HEK293 (cell line): ENCODE measurements at regions not wholly inside any gene's neighbourhood (a gene's known extent, or its start where the extent isn't known, plus 50 kb on each side); places are given as distances from the start of the nearest gene placed in this dataset.
A peak's percentile ranks its signal among the peaks of the same experiment; 100 is the strongest.

ENCODE experiments used
- CTCF ChIA-PET: fragments of 350-600 bp; formaldehyde crosslinking; extraction: SDS; loops from one replicate; lab custom pipeline; 2021; ENCODE audit warnings: antibody characterized with exemption; lab: Yijun Ruan, JAX
- POLR2A ChIA-PET: fragments of 300-600 bp; formaldehyde crosslinking; extraction: SDS; loops from one replicate; lab custom pipeline; 2020; ENCODE audit warnings: antibody characterized with exemption, inconsistent platforms; lab: Yijun Ruan, JAX
- H3K27ac ChIP-seq: fragments of 200-500 bp; sonication (Bioruptor generic); 2 replicates; pipeline ENCODE4 v1.5.1; 2014; ENCODE audit warnings: low read depth, low read length, control low read depth, inconsistent platforms; ENCODE audit errors: extremely low read depth
- H3K36me3 ChIP-seq, 2 experiments: fragments of 200-500 bp in 1 of 2; sonication (Bioruptor generic) in 1 of 2; 1 replicate in 1 of 2; 2 replicates in 1 of 2; pipeline ENCODE4 v1.5.1; 2014 to 2017; ENCODE audit warnings: inconsistent platforms in 2 of 2, low read length in 2 of 2; ENCODE audit not compliant: control insufficient read depth in 2 of 2, insufficient read depth in 1 of 2
- H3K4me1 ChIP-seq: fragments of 200-500 bp; sonication (Bioruptor generic); 2 replicates; pipeline ENCODE4 v1.5.1; 2014; ENCODE audit warnings: mild to moderate bottlenecking, low read length, inconsistent platforms; ENCODE audit not compliant: control insufficient read depth, insufficient read depth
- H3K4me3 ChIP-seq: 2 replicates; pipeline ENCODE4 v1.5.1; 2011; ENCODE audit warnings: low read depth, mild to moderate bottlenecking, control low read depth, low read length, moderate library complexity
- H3K9me3 ChIP-seq: fragments of 200-500 bp; sonication (Bioruptor generic); 2 replicates; pipeline ENCODE4 v1.5.1; 2014; ENCODE audit warnings: low read depth, low read length, inconsistent platforms; ENCODE audit not compliant: control insufficient read depth, insufficient read depth
- GLI2 ChIP-seq: fragments of 450-650 bp; formaldehyde crosslinking; IDR thresholded peaks from 2 replicates; pipeline ENCODE4; 2017; ENCODE audit warnings: missing biosample characterization, missing genetic modification characterization, low read depth, borderline replicate concordance
- MZF1 ChIP-seq: fragments of 450-650 bp; formaldehyde crosslinking; IDR thresholded peaks from 2 replicates; pipeline ENCODE4 v1.5.1; 2017; ENCODE audit warnings: missing biosample characterization, missing genetic modification characterization, borderline replicate concordance
- REPIN1 ChIP-seq: fragments of 450-650 bp; formaldehyde crosslinking; IDR thresholded peaks from 2 replicates; pipeline ENCODE4 v1.5.1; 2017; ENCODE audit warnings: missing biosample characterization, missing genetic modification characterization, low read depth
- ZNF112 ChIP-seq: fragments of 450-650 bp; formaldehyde crosslinking; IDR thresholded peaks from 2 replicates; pipeline ENCODE4 v1.5.0; 2017; ENCODE audit warnings: missing biosample characterization, missing genetic modification characterization
- ZNF133 ChIP-seq: fragments of 450-650 bp; formaldehyde crosslinking; IDR thresholded peaks from 2 replicates; pipeline ENCODE4 v1.5.1; 2016; ENCODE audit warnings: missing biosample characterization, missing genetic modification characterization
- ZNF140 ChIP-seq: fragments of 450-650 bp; formaldehyde crosslinking; IDR thresholded peaks from 2 replicates; pipeline ENCODE4 v1.5.1; 2016; ENCODE audit warnings: missing biosample characterization, missing genetic modification characterization
- ZNF16 ChIP-seq: fragments of 450-650 bp; formaldehyde crosslinking; IDR thresholded peaks from 2 replicates; pipeline ENCODE4 v1.5.1; 2016; ENCODE audit warnings: low read depth, missing biosample characterization, missing genetic modification characterization
- ZNF239 ChIP-seq: fragments of 450-650 bp; formaldehyde crosslinking; IDR thresholded peaks from 2 replicates; pipeline ENCODE4 v1.5.1; 2016; ENCODE audit warnings: missing biosample characterization, missing genetic modification characterization
- ZNF274 ChIP-seq, 2 experiments: fragments of 200-500 bp in 1 of 2; fragments of 450-650 bp in 1 of 2; sonication (Bioruptor generic) in 1 of 2; formaldehyde crosslinking in 1 of 2; IDR thresholded peaks; 2 replicates each; pipeline versions ENCODE4 v1.5.1 to v1.6.1; 2014 to 2016; ENCODE audit warnings: borderline replicate concordance in 1 of 2, inconsistent platforms in 1 of 2, low read length in 1 of 2, missing biosample characterization in 1 of 2, missing genetic modification characterization in 1 of 2
- ZNF354C ChIP-seq: fragments of 450-650 bp; formaldehyde crosslinking; IDR thresholded peaks from 2 replicates; pipeline ENCODE4 v1.5.1; 2016; ENCODE audit warnings: missing biosample characterization, missing genetic modification characterization, low read depth, borderline replicate concordance
- ZNF423 ChIP-seq: fragments of 450-650 bp; formaldehyde crosslinking; IDR thresholded peaks from 2 replicates; pipeline ENCODE4 v1.5.1; 2016; ENCODE audit warnings: missing biosample characterization, missing genetic modification characterization
- ZNF426 ChIP-seq: fragments of 450-650 bp; formaldehyde crosslinking; IDR thresholded peaks from 2 replicates; pipeline ENCODE4 v1.5.1; 2017; ENCODE audit warnings: missing biosample characterization, missing genetic modification characterization, mild to moderate bottlenecking, inconsistent platforms, moderate library complexity
- ZNF548 ChIP-seq: fragments of 450-650 bp; formaldehyde crosslinking; IDR thresholded peaks from 2 replicates; pipeline ENCODE4 v1.5.1; 2016; ENCODE audit warnings: missing biosample characterization, missing genetic modification characterization
- ZNF623 ChIP-seq: fragments of 450-650 bp; formaldehyde crosslinking; IDR thresholded peaks from 2 replicates; pipeline ENCODE4 v1.5.1; 2016; ENCODE audit warnings: missing biosample characterization, missing genetic modification characterization
- ZNF664 ChIP-seq: fragments of 450-650 bp; formaldehyde crosslinking; IDR thresholded peaks from 2 replicates; pipeline ENCODE4 v1.5.1; 2016; ENCODE audit warnings: missing biosample characterization, missing genetic modification characterization
- ZNF768 ChIP-seq: fragments of 450-650 bp; formaldehyde crosslinking; IDR thresholded peaks from 2 replicates; pipeline ENCODE4 v1.5.1; 2018; ENCODE audit warnings: missing biosample characterization, mild to moderate bottlenecking, missing genetic modification characterization
- ZNF776 ChIP-seq: fragments of 450-650 bp; formaldehyde crosslinking; IDR thresholded peaks from 2 replicates; pipeline ENCODE4 v1.5.0; 2017; ENCODE audit warnings: missing biosample characterization, missing genetic modification characterization, borderline replicate concordance
- ZSCAN30 ChIP-seq: fragments of 450-650 bp; IDR thresholded peaks from 2 replicates; pipeline ENCODE4 v1.5.1; 2018; ENCODE audit warnings: missing biosample characterization, mild to moderate bottlenecking, missing genetic modification characterization, moderate library complexity
- TF ChIP-seq, protein P1 (sequence below): fragments of 450-650 bp; IDR thresholded peaks from 2 replicates; pipeline ENCODE4 v1.5.1; 2018; ENCODE audit warnings: missing biosample characterization, missing genetic modification characterization
- TF ChIP-seq, protein P2 (sequence below): fragments of 450-650 bp; formaldehyde crosslinking; IDR thresholded peaks from 2 replicates; pipeline ENCODE4 v1.5.1; 2016; ENCODE audit warnings: missing biosample characterization, missing genetic modification characterization

DNA sequence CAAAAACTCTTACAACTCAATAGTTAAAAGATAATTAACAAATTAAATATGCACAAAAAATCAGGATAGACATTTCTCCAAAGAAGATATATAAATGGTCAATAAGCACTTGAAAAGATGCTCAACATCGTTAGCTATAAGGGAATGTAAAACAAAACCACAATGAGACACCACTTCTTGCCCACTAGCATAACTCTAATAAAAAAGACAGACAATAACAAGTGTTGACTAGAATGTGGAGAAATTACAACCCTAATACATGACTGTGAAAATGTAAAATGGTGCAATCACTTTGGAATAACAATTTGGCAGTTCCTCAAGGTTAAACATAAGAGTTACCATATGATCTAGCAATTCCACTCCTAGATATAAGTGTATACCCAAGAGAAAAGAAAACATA, 74.3 kb upstream of the PCGF5 start:
- Histone ChIP-seq H3K27ac (no peak overlapping the region), H3K36me3 (no peaks in the 10 kb centered on the region), H3K9me3 (no peaks in the 10 kb centered on the region), H3K4me1 (peaks cover 2% of the 10 kb centered on the region; the same call in 1 of the 2 replicates), H3K4me3 (no peak overlapping the region)
- POLR2A ChIA-PET = no interaction called here
- TF ChIP-seq ZNF133 (tag by site-specific recombination) (no peak), ZNF140 (tag by site-specific recombination) (peak; percentile 37; the same call in 1 of the 2 replicates)
- CTCF ChIA-PET = no interaction called here

DNA sequence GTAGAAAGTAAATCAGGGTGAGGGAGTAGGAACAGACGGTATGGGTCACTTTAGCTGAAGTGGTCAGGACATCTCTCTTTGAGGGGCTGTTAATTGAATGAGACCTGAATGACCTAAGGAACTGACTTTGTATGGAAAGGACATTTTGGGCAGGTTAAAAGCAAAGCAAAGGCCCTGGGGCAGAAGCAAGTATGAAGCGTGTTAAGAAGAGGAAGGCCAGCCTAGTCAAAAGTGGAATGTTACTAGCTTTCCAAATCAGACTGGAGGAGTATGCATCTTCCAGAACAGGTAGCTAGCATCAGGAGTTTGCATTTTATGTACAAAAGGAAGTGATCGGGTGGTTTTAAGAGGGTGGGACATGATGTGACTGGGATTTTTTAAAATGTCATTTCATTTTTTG, 70.9 kb upstream of the PCGF5 start:
- POLR2A ChIA-PET = no interaction called here
- CTCF ChIA-PET = interaction anchor here (0.5 to 0.6 kb wide), 2 partner anchors 101 to 533 kb away, joined by 3 read pairs; no protein-coding TSS in a partner anchor
- no peak overlapping the region for H3K27ac ChIP-seq
- H3K36me3 ChIP-seq = no peaks in the 10 kb centered on the region
- TF ChIP-seq ZSCAN30 (tag by site-specific recombination) (no peak), ZNF776 (tag by site-specific recombination) (no peak), ZNF16 (tag by site-specific recombination) (no peak), ZNF274 (IDR thresholded peaks at IDR 0.05; ENCODE audit: low read length) (no peak), ZNF274 (tag by site-specific recombination; IDR thresholded peaks at IDR 0.05; ENCODE audit: borderline replicate concordance) (no peak), ZNF239 (tag by site-specific recombination) (no peak), ZNF623 (peak; percentile 80), ZNF423 (tag by site-specific recombination) (no peak)
- TF ChIP-seq, protein P1, sequence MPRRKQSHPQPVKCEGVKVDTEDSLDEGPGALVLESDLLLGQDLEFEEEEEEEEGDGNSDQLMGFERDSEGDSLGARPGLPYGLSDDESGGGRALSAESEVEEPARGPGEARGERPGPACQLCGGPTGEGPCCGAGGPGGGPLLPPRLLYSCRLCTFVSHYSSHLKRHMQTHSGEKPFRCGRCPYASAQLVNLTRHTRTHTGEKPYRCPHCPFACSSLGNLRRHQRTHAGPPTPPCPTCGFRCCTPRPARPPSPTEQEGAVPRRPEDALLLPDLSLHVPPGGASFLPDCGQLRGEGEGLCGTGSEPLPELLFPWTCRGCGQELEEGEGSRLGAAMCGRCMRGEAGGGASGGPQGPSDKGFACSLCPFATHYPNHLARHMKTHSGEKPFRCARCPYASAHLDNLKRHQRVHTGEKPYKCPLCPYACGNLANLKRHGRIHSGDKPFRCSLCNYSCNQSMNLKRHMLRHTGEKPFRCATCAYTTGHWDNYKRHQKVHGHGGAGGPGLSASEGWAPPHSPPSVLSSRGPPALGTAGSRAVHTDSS (tag by site-specific recombination) = no peak
- no peaks in the 10 kb centered on the region for H3K4me1 ChIP-seq
- no peak overlapping the region for H3K4me3 ChIP-seq
- H3K9me3 ChIP-seq = no peaks in the 10 kb centered on the region

DNA sequence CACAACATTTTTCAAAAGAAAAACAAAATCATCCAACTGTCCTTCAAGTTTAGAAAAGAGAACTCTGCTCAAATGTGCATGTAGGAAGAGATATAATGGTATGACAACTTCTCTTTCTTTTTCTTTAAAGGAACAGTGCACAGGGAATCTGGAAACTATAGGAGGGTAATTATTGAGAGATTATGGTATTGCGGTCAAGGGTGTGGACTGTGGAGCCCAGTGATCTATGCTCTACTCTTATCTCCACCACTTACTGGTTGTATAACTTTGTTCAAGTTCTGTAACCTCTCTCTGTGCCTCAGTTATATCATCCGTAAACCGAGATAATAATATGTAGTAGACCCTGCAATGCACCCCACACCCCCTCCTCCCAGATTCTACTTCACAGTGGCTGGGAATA, 69.8 kb upstream of the PCGF5 start:
- H3K9me3 ChIP-seq = no peaks in the 10 kb centered on the region
- H3K4me3 ChIP-seq = no peak overlapping the region
- H3K27ac ChIP-seq = no peak overlapping the region
- no peaks in the 10 kb centered on the region for H3K36me3 ChIP-seq
- ChIA-PET POLR2A (interaction anchor here (2.4 kb wide), 1 partner anchor 12 kb away, joined by 15 read pairs; no protein-coding TSS in a partner anchor), CTCF (no interaction called here)
- no peaks in the 10 kb centered on the region for H3K4me1 ChIP-seq
- TF ChIP-seq MZF1 (tag by site-specific recombination) (no peak), ZNF664 (tag by site-specific recombination) (no peak), ZNF354C (tag by site-specific recombination) (no peak), ZNF274 (IDR thresholded peaks at IDR 0.05; ENCODE audit: low read length) (no peak), ZNF274 (tag by site-specific recombination; IDR thresholded peaks at IDR 0.05; ENCODE audit: borderline replicate concordance) (no peak)
- TF ChIP-seq, all 188 proteins: peak for 0

DNA sequence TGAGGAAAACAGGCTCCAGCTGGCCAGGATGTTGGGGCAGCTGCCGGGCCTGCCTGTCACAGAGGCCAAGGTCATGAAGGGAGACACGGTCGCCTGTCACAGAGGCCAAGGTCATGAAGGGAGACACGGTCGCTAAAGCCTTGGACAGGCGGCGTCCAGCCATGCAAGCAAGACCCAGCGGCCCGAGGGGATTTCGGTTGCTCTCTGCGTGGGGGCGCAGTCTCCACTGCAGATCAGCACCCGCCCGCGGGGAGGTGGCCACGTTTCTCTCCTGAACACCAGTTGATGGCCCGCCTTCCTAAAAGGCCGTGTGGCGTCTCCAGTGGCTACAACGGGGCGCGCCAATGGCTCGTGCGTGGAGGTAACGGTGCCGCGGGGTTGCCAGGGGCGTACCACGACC, 67.0 kb upstream of the PCGF5 start:
- Histone ChIP-seq H3K36me3 (no peaks in the 10 kb centered on the region), H3K4me1 (no peaks in the 10 kb centered on the region)
- TF ChIP-seq ZNF768 (tag by site-specific recombination) = no peak
- TF ChIP-seq ZNF112 (tag by site-specific recombination) = no peak
- TF ChIP-seq ZNF548 = no peak
- TF ChIP-seq GLI2 (tag by site-specific recombination) = no peak
- no peak for TF ChIP-seq ZNF426 (tag by site-specific recombination)
- no peak for TF ChIP-seq REPIN1
- TF ChIP-seq, protein P2, sequence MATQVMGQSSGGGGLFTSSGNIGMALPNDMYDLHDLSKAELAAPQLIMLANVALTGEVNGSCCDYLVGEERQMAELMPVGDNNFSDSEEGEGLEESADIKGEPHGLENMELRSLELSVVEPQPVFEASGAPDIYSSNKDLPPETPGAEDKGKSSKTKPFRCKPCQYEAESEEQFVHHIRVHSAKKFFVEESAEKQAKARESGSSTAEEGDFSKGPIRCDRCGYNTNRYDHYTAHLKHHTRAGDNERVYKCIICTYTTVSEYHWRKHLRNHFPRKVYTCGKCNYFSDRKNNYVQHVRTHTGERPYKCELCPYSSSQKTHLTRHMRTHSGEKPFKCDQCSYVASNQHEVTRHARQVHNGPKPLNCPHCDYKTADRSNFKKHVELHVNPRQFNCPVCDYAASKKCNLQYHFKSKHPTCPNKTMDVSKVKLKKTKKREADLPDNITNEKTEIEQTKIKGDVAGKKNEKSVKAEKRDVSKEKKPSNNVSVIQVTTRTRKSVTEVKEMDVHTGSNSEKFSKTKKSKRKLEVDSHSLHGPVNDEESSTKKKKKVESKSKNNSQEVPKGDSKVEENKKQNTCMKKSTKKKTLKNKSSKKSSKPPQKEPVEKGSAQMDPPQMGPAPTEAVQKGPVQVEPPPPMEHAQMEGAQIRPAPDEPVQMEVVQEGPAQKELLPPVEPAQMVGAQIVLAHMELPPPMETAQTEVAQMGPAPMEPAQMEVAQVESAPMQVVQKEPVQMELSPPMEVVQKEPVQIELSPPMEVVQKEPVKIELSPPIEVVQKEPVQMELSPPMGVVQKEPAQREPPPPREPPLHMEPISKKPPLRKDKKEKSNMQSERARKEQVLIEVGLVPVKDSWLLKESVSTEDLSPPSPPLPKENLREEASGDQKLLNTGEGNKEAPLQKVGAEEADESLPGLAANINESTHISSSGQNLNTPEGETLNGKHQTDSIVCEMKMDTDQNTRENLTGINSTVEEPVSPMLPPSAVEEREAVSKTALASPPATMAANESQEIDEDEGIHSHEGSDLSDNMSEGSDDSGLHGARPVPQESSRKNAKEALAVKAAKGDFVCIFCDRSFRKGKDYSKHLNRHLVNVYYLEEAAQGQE (tag by site-specific recombination) = no peak
- TF ChIP-seq, all 188 proteins: peak for 0
- Histone ChIP-seq H3K4me3 (no peak overlapping the region), H3K9me3 (no peaks in the 10 kb centered on the region), H3K27ac (no peak overlapping the region)
- ChIA-PET CTCF (no interaction called here), POLR2A (no interaction called here)
